ENCODE measurements at regions not wholly inside any gene's neighbourhood (a gene's known extent, or its start where the extent isn't known, plus 50 kb on each side); places are given as distances from the start of the nearest gene placed in this dataset.
"Not testable (repeated sequence)": the region's sequence is repeated elsewhere in the genome, so short reads cannot be mapped to it uniquely, and the experiment has no call there.

- FAIRE-seq (no peak), DNase-seq (ENCODE audit: low read depth) (no peak)
- Histone ChIP-seq H3K27ac (ENCODE audit: low read depth, low read length) (no peak overlapping the region), H4K20me1 (ENCODE audit: insufficient read depth, low read length) (no peaks in the 10 kb centered on the region), H3K4me1 (ENCODE audit: insufficient read depth, low read length) (no peaks in the 10 kb centered on the region), H3K9ac (ENCODE audit: low read length) (no peak overlapping the region), H3K9me3 (ENCODE audit: insufficient read depth, low read depth, low read length) (no peaks in the 10 kb centered on the region), H3K4me3 (ENCODE audit: insufficient read depth, low read depth, low read length) (no peak overlapping the region), H2AFZ (ENCODE audit: low read depth, low read length) (no peak overlapping the region), H3K27me3 (ENCODE audit: insufficient read depth, low read length) (no peaks in the 10 kb centered on the region), H3K79me2 (ENCODE audit: insufficient read depth, low read length) (no peaks in the 10 kb centered on the region), H3K36me3 (ENCODE audit: insufficient read depth, low read length) (no peaks in the 10 kb centered on the region), H3K4me2 (ENCODE audit: low read length) (no peak overlapping the region)
- no peaks in the 10 kb centered on the region for H3K4me1 Mint-ChIP-seq (ENCODE audit: low read depth, unreplicated experiment)
- H3K27me3 Mint-ChIP-seq (ENCODE audit: low read depth, unreplicated experiment), result no peaks in the 10 kb centered on the region
- TF ChIP-seq CTCF (IDR thresholded peaks at IDR 0.05; ENCODE audit: insufficient read depth, low read depth, low read length) (no peak), EZH2 (IDR thresholded peaks at IDR 0.05; ENCODE audit: insufficient read depth, low read length) (no peak)
- H3K27ac Mint-ChIP-seq (ENCODE audit: unreplicated experiment), result no peak overlapping the region
- H3K9me3 Mint-ChIP-seq (ENCODE audit: unreplicated experiment), result no peaks in the 10 kb centered on the region
- H3K36me3 Mint-ChIP-seq (ENCODE audit: low read depth, unreplicated experiment), result no peaks in the 10 kb centered on the region
- H3K4me3 Mint-ChIP-seq (ENCODE audit: unreplicated experiment), result no peak overlapping the region
These were observed 995.6 kb upstream of the SLC39A10 start for GRCh38 chr2:194661431-194661830.

DNA sequence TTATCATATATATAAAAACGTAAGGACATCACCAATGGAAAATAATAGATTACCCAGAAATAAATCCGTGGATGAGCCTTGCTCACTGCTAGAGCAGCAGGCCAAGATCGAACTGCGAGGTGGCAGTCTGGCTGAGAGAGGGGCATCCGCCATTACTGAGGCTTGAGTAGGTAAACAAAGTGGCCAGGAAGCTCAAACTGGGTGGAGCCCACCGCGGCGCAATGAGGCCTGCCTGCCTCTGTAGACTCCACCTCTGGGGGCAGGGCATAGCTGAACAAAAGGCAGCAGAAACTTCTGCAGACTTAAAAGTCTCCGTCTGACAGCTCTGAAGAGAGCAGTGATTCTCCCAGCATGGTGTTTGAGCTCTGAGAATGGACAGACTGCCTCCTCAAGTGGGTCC is 1018.0 kb upstream of the SLC39A10 start:
- H3K36me3 ChIP-seq (ENCODE audit: insufficient read depth, low read length); H2AFZ ChIP-seq (ENCODE audit: low read depth, low read length); H3K27me3 Mint-ChIP-seq (ENCODE audit: low read depth, unreplicated experiment); H3K4me1 Mint-ChIP-seq (ENCODE audit: low read depth, unreplicated experiment); H3K27ac ChIP-seq (ENCODE audit: low read depth, low read length); H3K9me3 ChIP-seq (ENCODE audit: insufficient read depth, low read depth, low read length); H3K9me3 Mint-ChIP-seq (ENCODE audit: unreplicated experiment); H3K4me1 ChIP-seq (ENCODE audit: insufficient read depth, low read length); DNase-seq (ENCODE audit: low read depth); H3K4me3 ChIP-seq (ENCODE audit: insufficient read depth, low read depth, low read length); H3K4me3 Mint-ChIP-seq (ENCODE audit: unreplicated experiment); H3K27me3 ChIP-seq (ENCODE audit: insufficient read depth, low read length); H4K20me1 ChIP-seq (ENCODE audit: insufficient read depth, low read length); H3K27ac Mint-ChIP-seq (ENCODE audit: unreplicated experiment); H3K79me2 ChIP-seq (ENCODE audit: insufficient read depth, low read length); H3K9ac ChIP-seq (ENCODE audit: low read length); FAIRE-seq; H3K36me3 Mint-ChIP-seq (ENCODE audit: low read depth, unreplicated experiment); H3K4me2 ChIP-seq (ENCODE audit: low read length): not testable (repeated sequence)

GRCh38 chr2:194621945-194622344 is 1035.1 kb upstream of the SLC39A10 start:
- no peaks in the 10 kb centered on the region for H3K79me2 ChIP-seq (ENCODE audit: insufficient read depth, low read length)
- Mint-ChIP-seq H3K36me3 (ENCODE audit: low read depth, unreplicated experiment) (no peaks in the 10 kb centered on the region), H3K9me3 (ENCODE audit: unreplicated experiment) (no peaks in the 10 kb centered on the region), H3K4me1 (ENCODE audit: low read depth, unreplicated experiment) (peaks cover 4% of the 10 kb centered on the region), H3K4me3 (ENCODE audit: unreplicated experiment) (no peak overlapping the region), H3K27me3 (ENCODE audit: low read depth, unreplicated experiment) (no peaks in the 10 kb centered on the region), H3K27ac (ENCODE audit: unreplicated experiment) (no peak overlapping the region)
- H4K20me1 ChIP-seq (ENCODE audit: insufficient read depth, low read length), result no peaks in the 10 kb centered on the region
- H3K4me1 ChIP-seq (ENCODE audit: insufficient read depth, low read length), result no peaks in the 10 kb centered on the region
- H3K27me3 ChIP-seq (ENCODE audit: insufficient read depth, low read length), result no peaks in the 10 kb centered on the region
- no peak overlapping the region for H3K4me3 ChIP-seq (ENCODE audit: insufficient read depth, low read depth, low read length)
- no peaks in the 10 kb centered on the region for H3K9me3 ChIP-seq (ENCODE audit: insufficient read depth, low read depth, low read length)
- FAIRE-seq (no peak), DNase-seq (ENCODE audit: low read depth) (no peak)
- H3K36me3 ChIP-seq (ENCODE audit: insufficient read depth, low read length), result no peaks in the 10 kb centered on the region
- no peak for TF ChIP-seq CTCF (IDR thresholded peaks at IDR 0.05; ENCODE audit: insufficient read depth, low read depth, low read length)
- no peak for TF ChIP-seq EZH2 (IDR thresholded peaks at IDR 0.05; ENCODE audit: insufficient read depth, low read length)
- no peak overlapping the region for H3K4me2 ChIP-seq (ENCODE audit: low read length)
- no peak overlapping the region for H3K27ac ChIP-seq (ENCODE audit: low read depth, low read length)
- H2AFZ ChIP-seq (ENCODE audit: low read depth, low read length), result no peak overlapping the region
- no peak overlapping the region for H3K9ac ChIP-seq (ENCODE audit: low read length)
